Loucy (cell line): ENCODE measurements at regions not wholly inside any gene's neighbourhood (a gene's known extent, or its start where the extent isn't known, plus 50 kb on each side); places are given as distances from the start of the nearest gene placed in this dataset.

Experiments
- H2AFZ ChIP-seq: fragments of 200-600 bp; sonication (generic); 2 replicates; pipeline ENCODE4 v1.6.0; 2016; ENCODE audit warnings: antibody characterized with exemption, mild to moderate bottlenecking, low read length, moderate library complexity
- H3F3A ChIP-seq: fragments of 200-600 bp; 2 replicates; pipeline ENCODE4 v1.6.0; 2016; ENCODE audit warnings: antibody characterized with exemption, low read depth, mild to moderate bottlenecking
- H3K27me3 ChIP-seq: fragments of 200-600 bp; sonication (generic); 2 replicates; pipeline ENCODE4 v1.6.1; 2014; ENCODE audit warnings: low read length, mild to moderate bottlenecking; ENCODE audit not compliant: insufficient read depth, poor library complexity, severe bottlenecking
- H3K36me3 ChIP-seq: fragments of 200-600 bp; sonication (generic); 2 replicates; pipeline ENCODE4 v1.6.1; 2016; ENCODE audit warnings: low read length; ENCODE audit not compliant: insufficient read depth
- H3K4me1 ChIP-seq: fragments of 200-600 bp; sonication (generic); 2 replicates; pipeline ENCODE4 v1.5.1; 2014; ENCODE audit warnings: low read length, mild to moderate bottlenecking; ENCODE audit not compliant: insufficient read depth, poor library complexity, severe bottlenecking
- H3K4me2 ChIP-seq: fragments of 200-600 bp; sonication (generic); 2 replicates; pipeline ENCODE4 v1.6.0; 2014; ENCODE audit warnings: antibody characterized with exemption, low read length, low read depth, mild to moderate bottlenecking; ENCODE audit not compliant: poor library complexity, severe bottlenecking
- H3K4me3 ChIP-seq: fragments of 200-600 bp; sonication (generic); 2 replicates; pipeline ENCODE4 v1.5.1; 2014; ENCODE audit warnings: low read length, mild to moderate bottlenecking, mixed read lengths; ENCODE audit not compliant: poor library complexity, severe bottlenecking
- H3K79me2 ChIP-seq: fragments of 200-600 bp; sonication (generic); 2 replicates; pipeline ENCODE4 v1.6.1; 2014; ENCODE audit warnings: low read length; ENCODE audit not compliant: insufficient read depth
- H3K9ac ChIP-seq: fragments of 200-600 bp; sonication (generic); 2 replicates; pipeline ENCODE4 v1.6.0; 2014; ENCODE audit warnings: mild to moderate bottlenecking, low read depth, low read length, moderate library complexity; ENCODE audit not compliant: poor library complexity, severe bottlenecking
- H3K9me2 ChIP-seq: fragments of 200-600 bp; sonication (generic); replicated peaks from 2 replicates; pipeline ENCODE4 v1.6.1; 2016; ENCODE audit warnings: low read depth, low read length, mixed read lengths
- H3K9me3 ChIP-seq: fragments of 200-600 bp; sonication (generic); 2 replicates; pipeline ENCODE4 v1.6.1; 2014; ENCODE audit warnings: mild to moderate bottlenecking, antibody characterized with exemption, low read length, low read depth; ENCODE audit not compliant: insufficient read depth
- H4K20me1 ChIP-seq: fragments of 200-600 bp; sonication (generic); 2 replicates; pipeline ENCODE4 v1.6.0; 2014; ENCODE audit warnings: antibody characterized with exemption, low read length, mild to moderate bottlenecking; ENCODE audit not compliant: insufficient read depth, poor library complexity, severe bottlenecking
- EZH2phosphoT487 ChIP-seq: fragments of 200-600 bp; IDR thresholded peaks from 2 replicates; pipeline ENCODE4 v1.6.1; 2018; ENCODE audit warnings: antibody characterized with exemption, mild to moderate bottlenecking, moderate library complexity, borderline replicate concordance
- TF ChIP-seq, protein P1 (sequence below): fragments of 200-600 bp; sonication (generic); conservative IDR thresholded peaks from 2 replicates; pipeline ENCODE4 v1.5.1; 2014; ENCODE audit warnings: mild to moderate bottlenecking, antibody characterized with exemption, low read length

GRCh38 chrX:124242131-124242530 is 90.3 kb upstream of the TEX13D start:
- H3K27me3 ChIP-seq, result no peaks in the 10 kb centered on the region
- H3K4me2 ChIP-seq, result no peak overlapping the region
- no peak overlapping the region for H2AFZ ChIP-seq
- no peak overlapping the region for H3K4me3 ChIP-seq
- TF ChIP-seq, protein P1, sequence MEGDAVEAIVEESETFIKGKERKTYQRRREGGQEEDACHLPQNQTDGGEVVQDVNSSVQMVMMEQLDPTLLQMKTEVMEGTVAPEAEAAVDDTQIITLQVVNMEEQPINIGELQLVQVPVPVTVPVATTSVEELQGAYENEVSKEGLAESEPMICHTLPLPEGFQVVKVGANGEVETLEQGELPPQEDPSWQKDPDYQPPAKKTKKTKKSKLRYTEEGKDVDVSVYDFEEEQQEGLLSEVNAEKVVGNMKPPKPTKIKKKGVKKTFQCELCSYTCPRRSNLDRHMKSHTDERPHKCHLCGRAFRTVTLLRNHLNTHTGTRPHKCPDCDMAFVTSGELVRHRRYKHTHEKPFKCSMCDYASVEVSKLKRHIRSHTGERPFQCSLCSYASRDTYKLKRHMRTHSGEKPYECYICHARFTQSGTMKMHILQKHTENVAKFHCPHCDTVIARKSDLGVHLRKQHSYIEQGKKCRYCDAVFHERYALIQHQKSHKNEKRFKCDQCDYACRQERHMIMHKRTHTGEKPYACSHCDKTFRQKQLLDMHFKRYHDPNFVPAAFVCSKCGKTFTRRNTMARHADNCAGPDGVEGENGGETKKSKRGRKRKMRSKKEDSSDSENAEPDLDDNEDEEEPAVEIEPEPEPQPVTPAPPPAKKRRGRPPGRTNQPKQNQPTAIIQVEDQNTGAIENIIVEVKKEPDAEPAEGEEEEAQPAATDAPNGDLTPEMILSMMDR, result no peak
- TF ChIP-seq EZH2phosphoT487, result no peak
- no peaks in the 10 kb centered on the region for H3K9me3 ChIP-seq
- no peaks in the 10 kb centered on the region for H3K36me3 ChIP-seq
- no peak overlapping the region for H3K9ac ChIP-seq
- no peaks in the 10 kb centered on the region for H3K4me1 ChIP-seq
- no peaks in the 10 kb centered on the region for H4K20me1 ChIP-seq
- H3F3A ChIP-seq, result no peaks in the 10 kb centered on the region
- no peaks in the 10 kb centered on the region for H3K79me2 ChIP-seq
- H3K9me2 ChIP-seq, result no peaks in the 10 kb centered on the region

DNA sequence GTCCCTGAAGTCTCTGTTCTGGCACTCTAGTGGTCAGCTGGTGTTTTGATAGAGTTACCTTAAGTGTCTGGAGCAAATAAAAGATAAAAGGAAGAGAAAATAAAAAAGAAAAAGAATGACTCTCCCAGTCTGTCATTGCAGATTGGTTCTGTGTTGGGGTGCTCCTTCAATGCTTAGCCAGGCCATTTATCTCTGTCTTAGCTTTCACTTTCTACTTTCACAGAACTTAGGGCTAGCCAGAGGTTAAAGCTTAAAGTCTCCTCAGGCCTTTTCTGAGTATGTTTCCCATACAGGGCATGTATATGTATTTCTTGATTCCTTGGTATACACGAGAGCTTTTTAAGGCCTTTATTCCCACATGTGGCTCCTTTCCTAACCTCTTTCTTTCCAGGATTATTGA is 83.1 kb upstream of the TEX13D start:
- Histone ChIP-seq H3K9me2 (no peaks in the 10 kb centered on the region), H3K36me3 (no peaks in the 10 kb centered on the region), H3K4me3 (no peak overlapping the region), H3F3A (no peaks in the 10 kb centered on the region), H3K27me3 (no peaks in the 10 kb centered on the region), H4K20me1 (no peaks in the 10 kb centered on the region), H3K4me1 (no peaks in the 10 kb centered on the region), H3K9me3 (no peaks in the 10 kb centered on the region), H2AFZ (no peak overlapping the region), H3K79me2 (no peaks in the 10 kb centered on the region), H3K9ac (no peak overlapping the region), H3K4me2 (no peak overlapping the region)
- no peak for TF ChIP-seq EZH2phosphoT487
- TF ChIP-seq, protein P1, result no peak

GRCh38 chrX:124250835-124251437 is 81.5 kb upstream of the TEX13D start:
- Histone ChIP-seq H3F3A (no peaks in the 10 kb centered on the region), H4K20me1 (no peaks in the 10 kb centered on the region), H3K9ac (no peak overlapping the region), H3K4me1 (no peaks in the 10 kb centered on the region), H3K9me2 (no peaks in the 10 kb centered on the region), H3K4me2 (no peak overlapping the region), H3K79me2 (no peaks in the 10 kb centered on the region), H2AFZ (no peak overlapping the region), H3K36me3 (no peaks in the 10 kb centered on the region), H3K9me3 (no peaks in the 10 kb centered on the region), H3K4me3 (no peak overlapping the region), H3K27me3 (no peaks in the 10 kb centered on the region)
- TF ChIP-seq, protein P1, result no peak
- TF ChIP-seq EZH2phosphoT487, result no peak
